Keratinocyte (primary cell): ENCODE measurements at regions not wholly inside any gene's neighbourhood (a gene's known extent, or its start where the extent isn't known, plus 50 kb on each side); places are given as distances from the start of the nearest gene placed in this dataset.

Experiments
- DNase-seq: peaks from one replicate; pipeline ENCODE4 v3.0.0-alpha.2; 2011; ENCODE audit warnings: low read depth, missing footprints, low spot score
- FAIRE-seq: peaks from 2 replicates; lab custom pipeline; 2011; peaks lifted over from hg19 to GRCh38; lab: Jason Lieb, UNC
- H2AFZ ChIP-seq: 2 replicates; pipeline ENCODE4 v1.6.0; 2012; ENCODE audit warnings: low read length, control low read depth, inconsistent platforms; ENCODE audit not compliant: control insufficient read depth
- H3K27ac ChIP-seq: 2 replicates; pipeline ENCODE4 v1.5.1; 2011; ENCODE audit warnings: low read length; ENCODE audit not compliant: control insufficient read depth, insufficient read depth
- H3K27me3 ChIP-seq: 3 replicates; pipeline ENCODE4 v1.6.0; 2011; ENCODE audit warnings: low read length; ENCODE audit not compliant: control insufficient read depth, insufficient read depth; ENCODE audit errors: extremely low read depth
- H3K36me3 ChIP-seq, 2 experiments: 2 replicates in 1 of 2; 3 replicates in 1 of 2; pipeline ENCODE4 v1.5.1; 2011; ENCODE audit warnings: low read length in 2 of 2, mild to moderate bottlenecking in 1 of 2; ENCODE audit not compliant: control insufficient read depth in 2 of 2, insufficient read depth in 2 of 2; ENCODE audit errors: extremely low read depth in 1 of 2
- H3K4me1 ChIP-seq: 3 replicates; pipeline ENCODE4 v1.5.1; 2011; ENCODE audit warnings: low read length; ENCODE audit not compliant: control insufficient read depth, insufficient read depth; ENCODE audit errors: extremely low read depth
- H3K4me2 ChIP-seq: 3 replicates; pipeline ENCODE4 v1.6.0; 2011; ENCODE audit warnings: low read depth, low read length; ENCODE audit not compliant: control insufficient read depth, insufficient read depth; ENCODE audit errors: extremely low read depth
- H3K4me3 ChIP-seq, 3 experiments: fragments of 200-600 bp in 1 of 3; sonication (generic) in 1 of 3; 2 replicates in 2 of 3; 3 replicates in 1 of 3; pipeline ENCODE4 v1.5.1; 2011 to 2016; ENCODE audit warnings: low read length in 3 of 3, mild to moderate bottlenecking in 3 of 3, control low read depth in 2 of 3, inconsistent platforms in 1 of 3, low read depth in 1 of 3, mixed read lengths in 1 of 3, mixed run types in 1 of 3, moderate library complexity in 1 of 3; ENCODE audit not compliant: control insufficient read depth in 2 of 3, insufficient read depth in 2 of 3; ENCODE audit errors: extremely low read depth in 1 of 3
- H3K79me2 ChIP-seq: 2 replicates; pipeline ENCODE4 v1.6.0; 2012; ENCODE audit warnings: low read length; ENCODE audit not compliant: control insufficient read depth, insufficient read depth
- H3K9ac ChIP-seq: 3 replicates; pipeline ENCODE4 v1.6.0; 2011; ENCODE audit warnings: low read length; ENCODE audit not compliant: control insufficient read depth, insufficient read depth; ENCODE audit errors: extremely low read depth
- H3K9me1 ChIP-seq: 3 replicates; pipeline ENCODE4 v1.6.0; 2011; ENCODE audit warnings: low read length; ENCODE audit not compliant: control insufficient read depth, insufficient read depth; ENCODE audit errors: extremely low read depth
- H3K9me3 ChIP-seq: 2 replicates; pipeline ENCODE4 v1.5.1; 2012; ENCODE audit warnings: low read depth, low read length; ENCODE audit not compliant: control insufficient read depth
- H4K20me1 ChIP-seq: 3 replicates; pipeline ENCODE4 v1.6.0; 2011; ENCODE audit warnings: low read length; ENCODE audit not compliant: control insufficient read depth, insufficient read depth; ENCODE audit errors: extremely low read depth
- EZH2 ChIP-seq: IDR thresholded peaks from one replicate; pipeline ENCODE4 v1.6.1; 2012; ENCODE audit warnings: inconsistent platforms, mild to moderate bottlenecking, low read length, moderate library complexity
- dilution Hi-C: fragments of 300-500 bp; cut with MboI; formaldehyde crosslinking; loops from one replicate; pipeline ENCODE4 v1.7.0; 2020; ENCODE audit warnings: low sequenced_read_pairs; ENCODE audit not compliant: extremely low pct_ligation_motif_present
- TF ChIP-seq, protein P1 (sequence below), 3 experiments: IDR thresholded peaks in 1 of 3; conservative IDR thresholded peaks in 1 of 3; optimal IDR thresholded peaks in 1 of 3; 2 replicates in 2 of 3; 3 replicates in 1 of 3; pipeline versions ENCODE3 to v1.5.1; 2011; ENCODE audit warnings: low read length in 3 of 3, mild to moderate bottlenecking in 3 of 3, moderate library complexity in 2 of 3, control low read depth in 1 of 3, inconsistent platforms in 1 of 3; ENCODE audit not compliant: insufficient read depth in 2 of 3; ENCODE audit errors: extremely low read depth in 1 of 3

GRCh38 chr10:108962172-108962571 lies 961.1 kb downstream of the XPNPEP1 start:
- H3K4me2 ChIP-seq, result no peak overlapping the region
- FAIRE-seq, result no peak
- H3K27ac ChIP-seq, result no peak overlapping the region
- H3K4me1 ChIP-seq, result no peaks in the 10 kb centered on the region
- no peaks in the 10 kb centered on the region for H3K9me3 ChIP-seq
- dilution Hi-C loops, result no loop called here
- H3K4me3 ChIP-seq, result no peak overlapping the region
- H2AFZ ChIP-seq, result no peak overlapping the region
- TF ChIP-seq, protein P1, sequence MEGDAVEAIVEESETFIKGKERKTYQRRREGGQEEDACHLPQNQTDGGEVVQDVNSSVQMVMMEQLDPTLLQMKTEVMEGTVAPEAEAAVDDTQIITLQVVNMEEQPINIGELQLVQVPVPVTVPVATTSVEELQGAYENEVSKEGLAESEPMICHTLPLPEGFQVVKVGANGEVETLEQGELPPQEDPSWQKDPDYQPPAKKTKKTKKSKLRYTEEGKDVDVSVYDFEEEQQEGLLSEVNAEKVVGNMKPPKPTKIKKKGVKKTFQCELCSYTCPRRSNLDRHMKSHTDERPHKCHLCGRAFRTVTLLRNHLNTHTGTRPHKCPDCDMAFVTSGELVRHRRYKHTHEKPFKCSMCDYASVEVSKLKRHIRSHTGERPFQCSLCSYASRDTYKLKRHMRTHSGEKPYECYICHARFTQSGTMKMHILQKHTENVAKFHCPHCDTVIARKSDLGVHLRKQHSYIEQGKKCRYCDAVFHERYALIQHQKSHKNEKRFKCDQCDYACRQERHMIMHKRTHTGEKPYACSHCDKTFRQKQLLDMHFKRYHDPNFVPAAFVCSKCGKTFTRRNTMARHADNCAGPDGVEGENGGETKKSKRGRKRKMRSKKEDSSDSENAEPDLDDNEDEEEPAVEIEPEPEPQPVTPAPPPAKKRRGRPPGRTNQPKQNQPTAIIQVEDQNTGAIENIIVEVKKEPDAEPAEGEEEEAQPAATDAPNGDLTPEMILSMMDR (optimal IDR thresholded peaks at IDR 0.05 in 1 of 3, IDR thresholded peaks at IDR 0.05 in 1 of 3, conservative IDR thresholded peaks at IDR 0.05 in 1 of 3; ENCODE audit: extremely low read depth in 1 of 3, insufficient read depth in 2 of 3, low read length in 3 of 3), result no peak
- no peak for TF ChIP-seq EZH2
- no peaks in the 10 kb centered on the region for H3K9me1 ChIP-seq
- H3K79me2 ChIP-seq, result no peaks in the 10 kb centered on the region
- H3K36me3 ChIP-seq, result no peaks in the 10 kb centered on the region
- no peaks in the 10 kb centered on the region for H3K27me3 ChIP-seq
- no peaks in the 10 kb centered on the region for H4K20me1 ChIP-seq
- DNase-seq, result no peak
- H3K9ac ChIP-seq, result no peak overlapping the region

GRCh38 chr10:108957681-108958080 lies 965.6 kb downstream of the XPNPEP1 start:
- Histone ChIP-seq H3K4me1 (no peaks in the 10 kb centered on the region), H3K9ac (no peak overlapping the region), H3K4me3 (no peak overlapping the region), H3K79me2 (no peaks in the 10 kb centered on the region), H3K27me3 (no peaks in the 10 kb centered on the region), H3K36me3 (no peaks in the 10 kb centered on the region), H4K20me1 (no peaks in the 10 kb centered on the region), H2AFZ (no peak overlapping the region), H3K27ac (no peak overlapping the region), H3K9me3 (no peaks in the 10 kb centered on the region), H3K4me2 (no peak overlapping the region), H3K9me1 (no peaks in the 10 kb centered on the region)
- dilution Hi-C loops, result no loop called here
- FAIRE-seq, result no peak
- TF ChIP-seq EZH2, result no peak
- TF ChIP-seq, protein P1 (optimal IDR thresholded peaks at IDR 0.05 in 1 of 3, IDR thresholded peaks at IDR 0.05 in 1 of 3, conservative IDR thresholded peaks at IDR 0.05 in 1 of 3; ENCODE audit: extremely low read depth in 1 of 3, insufficient read depth in 2 of 3, low read length in 3 of 3), result no peak
- no peak for DNase-seq
